ENCODE measurements at regions not wholly inside any gene's neighbourhood (a gene's known extent, or its start where the extent isn't known, plus 50 kb on each side); places are given as distances from the start of the nearest gene placed in this dataset.

DNA sequence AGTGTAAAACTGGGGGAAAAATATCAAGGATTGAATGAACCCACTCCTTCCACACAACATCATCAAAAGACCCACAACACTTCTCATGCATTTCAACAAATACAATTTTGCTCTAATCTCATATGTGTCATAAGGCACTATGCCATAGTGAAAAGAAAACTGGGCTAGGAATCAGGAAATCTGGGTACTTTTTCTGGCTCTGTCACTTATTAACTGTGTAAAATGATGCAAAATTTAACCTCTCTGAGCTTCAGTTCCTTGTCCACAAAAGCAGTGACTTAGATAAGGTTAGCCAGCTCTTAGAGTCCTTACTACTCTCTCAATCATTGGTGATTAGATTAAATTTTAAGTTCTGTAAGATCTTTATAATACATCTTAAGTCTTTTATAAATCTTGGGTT lies 250.5 kb upstream of the SOX5 start:
- H3K4me3 ChIP-seq, result no peak overlapping the region

DNA sequence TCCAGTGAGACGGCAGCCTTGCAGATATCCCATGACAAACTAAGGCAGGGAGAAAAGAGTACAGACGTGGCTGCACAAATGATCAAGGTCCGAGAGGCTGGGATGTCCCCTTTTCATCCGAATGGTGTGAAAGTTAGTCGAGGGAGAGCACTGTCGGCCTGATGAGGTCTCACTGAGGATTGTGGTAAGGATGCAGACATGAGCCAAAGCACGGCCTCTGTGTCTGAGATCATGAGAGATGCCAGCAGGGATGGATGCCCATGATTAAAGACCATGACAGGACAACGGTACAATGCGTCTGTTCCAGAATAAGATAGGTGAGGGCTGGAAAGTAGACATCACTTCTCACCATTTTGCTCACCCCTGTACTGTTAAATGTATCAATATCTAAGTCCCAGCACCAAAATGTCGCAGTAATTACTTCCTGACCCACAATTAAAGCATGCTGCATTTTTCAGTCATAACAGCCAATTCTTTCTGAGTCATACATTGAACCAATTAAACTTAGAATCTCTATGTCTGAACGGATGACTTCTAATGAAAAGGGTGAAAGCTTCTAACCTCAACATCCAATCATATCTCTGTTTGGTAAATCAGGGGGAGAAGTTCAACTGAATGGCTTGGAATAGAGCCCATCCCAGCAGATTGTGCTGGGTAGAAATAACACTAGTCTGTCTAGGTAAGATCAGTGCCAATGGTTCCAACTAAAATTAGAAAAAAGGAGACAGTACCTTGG lies 249.6 kb upstream of the SOX5 start:
- peaks cover 0 to 11% (median 0%) of the 10 kb centered on the region in 8 donors for H3K9me3 ChIP-seq
- intact Hi-C loops (cut with DNase I; ENCODE audit: low total_unique reads), result no loop called here
- H3K4me1 ChIP-seq, result no peaks in the 10 kb centered on the region
- H3K27me3 ChIP-seq (replicated peaks in 1 of 7), result no peaks in the 10 kb centered on the region
- no peak overlapping the region for H3K27ac ChIP-seq
- H3K36me3 ChIP-seq, result no peaks in the 10 kb centered on the region
- DNase-seq, result no peak
- no peak overlapping the region for H3K4me3 ChIP-seq
- 81 to 86% (median 83%) methylated on average over 11 of the region's 11 CpGs for WGBS, 5 donors
- TF ChIP-seq POLR2A (IDR thresholded peaks at IDR 0.05) (no peak), POLR2AphosphoS5 (IDR thresholded peaks at IDR 0.05) (no peak)
- TF ChIP-seq, protein P1, sequence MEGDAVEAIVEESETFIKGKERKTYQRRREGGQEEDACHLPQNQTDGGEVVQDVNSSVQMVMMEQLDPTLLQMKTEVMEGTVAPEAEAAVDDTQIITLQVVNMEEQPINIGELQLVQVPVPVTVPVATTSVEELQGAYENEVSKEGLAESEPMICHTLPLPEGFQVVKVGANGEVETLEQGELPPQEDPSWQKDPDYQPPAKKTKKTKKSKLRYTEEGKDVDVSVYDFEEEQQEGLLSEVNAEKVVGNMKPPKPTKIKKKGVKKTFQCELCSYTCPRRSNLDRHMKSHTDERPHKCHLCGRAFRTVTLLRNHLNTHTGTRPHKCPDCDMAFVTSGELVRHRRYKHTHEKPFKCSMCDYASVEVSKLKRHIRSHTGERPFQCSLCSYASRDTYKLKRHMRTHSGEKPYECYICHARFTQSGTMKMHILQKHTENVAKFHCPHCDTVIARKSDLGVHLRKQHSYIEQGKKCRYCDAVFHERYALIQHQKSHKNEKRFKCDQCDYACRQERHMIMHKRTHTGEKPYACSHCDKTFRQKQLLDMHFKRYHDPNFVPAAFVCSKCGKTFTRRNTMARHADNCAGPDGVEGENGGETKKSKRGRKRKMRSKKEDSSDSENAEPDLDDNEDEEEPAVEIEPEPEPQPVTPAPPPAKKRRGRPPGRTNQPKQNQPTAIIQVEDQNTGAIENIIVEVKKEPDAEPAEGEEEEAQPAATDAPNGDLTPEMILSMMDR (IDR thresholded peaks at IDR 0.05 in 8 of 11, conservative IDR thresholded peaks at IDR 0.05 in 3 of 11), result no peak

More for the DNA sequence above, 250.5 kb upstream of the SOX5 start:
- intact Hi-C loops (cut with DNase I; ENCODE audit: low total_unique reads), result no loop called here
- no peaks in the 10 kb centered on the region for H3K36me3 ChIP-seq
- no peaks in the 10 kb centered on the region for H3K4me1 ChIP-seq
- H3K27me3 ChIP-seq (replicated peaks in 1 of 7), result no peaks in the 10 kb centered on the region
- H3K27ac ChIP-seq, result no peak overlapping the region
- H3K9me3 ChIP-seq, result peaks cover 0 to 11% (median 0%) of the 10 kb centered on the region in 8 donors
- DNase-seq, result no peak
- TF ChIP-seq POLR2AphosphoS5 (IDR thresholded peaks at IDR 0.05), result no peak
- TF ChIP-seq, protein P1 (IDR thresholded peaks at IDR 0.05 in 8 of 11, conservative IDR thresholded peaks at IDR 0.05 in 3 of 11), result no peak

DNA sequence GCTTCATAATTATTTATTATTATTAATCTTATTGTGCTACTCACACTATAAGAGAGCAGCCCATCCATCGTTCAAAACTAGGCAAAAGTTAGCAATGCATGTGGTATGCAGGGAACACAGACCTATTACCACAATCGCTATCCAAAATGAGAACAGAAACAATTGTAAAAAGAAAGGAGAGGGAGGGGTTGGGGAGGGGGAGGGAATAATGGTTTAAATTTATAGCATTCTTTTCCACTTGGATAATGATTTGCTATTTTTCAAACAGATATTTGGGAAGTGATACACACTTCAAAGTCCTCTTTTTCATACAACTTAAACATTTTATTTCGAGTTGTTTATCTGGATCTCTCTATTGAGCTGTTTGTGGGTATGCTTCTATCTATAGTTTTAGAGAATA lies 248.6 kb upstream of the SOX5 start:
- Histone ChIP-seq H3K27ac (no peak overlapping the region), H3K4me3 (no peak overlapping the region), H3K4me1 (no peaks in the 10 kb centered on the region), H3K36me3 (no peaks in the 10 kb centered on the region), H3K27me3 (replicated peaks in 1 of 7) (no peaks in the 10 kb centered on the region), H3K9me3 (peaks cover 0 to 4% (median 0%) of the 10 kb centered on the region in 8 donors)
- 79 to 91% (median 82%) methylated on average over 3 of the region's 3 CpGs for WGBS, 5 donors
- intact Hi-C loops (cut with DNase I; ENCODE audit: low total_unique reads), result no loop called here
- DNase-seq, result no peak
- no peak for TF ChIP-seq POLR2AphosphoS5 (IDR thresholded peaks at IDR 0.05)
- TF ChIP-seq POLR2A (IDR thresholded peaks at IDR 0.05), result no peak
- TF ChIP-seq, protein P1 (IDR thresholded peaks at IDR 0.05 in 8 of 11, conservative IDR thresholded peaks at IDR 0.05 in 3 of 11), result no peak

DNA sequence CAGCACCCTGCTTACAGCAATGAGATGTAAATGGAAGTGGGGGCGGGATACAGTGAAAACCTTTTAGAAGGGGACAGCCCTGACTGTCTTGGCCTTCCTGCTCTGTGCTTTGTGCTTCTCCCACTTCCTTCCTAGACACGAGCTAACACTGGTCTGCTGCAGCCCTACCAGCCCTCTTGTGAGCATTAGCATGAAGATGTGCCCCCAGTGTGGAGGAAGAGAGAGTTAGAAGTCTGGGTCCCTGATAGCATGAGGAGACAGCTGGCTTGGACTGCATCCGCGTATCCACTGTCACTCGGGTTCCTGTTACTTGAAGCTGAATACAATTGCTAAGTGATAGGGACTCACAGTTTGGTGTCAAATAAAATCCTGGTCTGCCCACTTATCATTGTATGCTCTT lies 248.1 kb upstream of the SOX5 start:
- Histone ChIP-seq H3K4me1 (no peaks in the 10 kb centered on the region), H3K36me3 (no peaks in the 10 kb centered on the region), H3K27ac (no peak overlapping the region), H3K27me3 (replicated peaks in 1 of 7) (no peaks in the 10 kb centered on the region), H3K9me3 (no peaks in the 10 kb centered on the region), H3K4me3 (no peak overlapping the region)
- intact Hi-C loops (cut with DNase I; ENCODE audit: low total_unique reads), result no loop called here
- no peak for DNase-seq
- TF ChIP-seq POLR2AphosphoS5 (IDR thresholded peaks at IDR 0.05) (no peak), POLR2A (IDR thresholded peaks at IDR 0.05) (no peak)
- TF ChIP-seq, protein P1 (IDR thresholded peaks at IDR 0.05 in 8 of 11, conservative IDR thresholded peaks at IDR 0.05 in 3 of 11), result no peak
- 52 to 68% (median 61%) methylated on average over 5 of the region's 5 CpGs for WGBS, 5 donors

Measured in spleen (tissue), 11 donors.